Body of pancreas (tissue), 4 donors: ENCODE measurements at regions not wholly inside any gene's neighbourhood (a gene's known extent, or its start where the extent isn't known, plus 50 kb on each side); places are given as distances from the start of the nearest gene placed in this dataset.

ENCODE experiments used
- ATAC-seq: fragments of 150-250 bp; one replicate; pipeline ENCODE4 v1.9.1; 2016
- DNase-seq, 4 donors: peaks; one replicate each; pipeline ENCODE4 v3.0.0-alpha.2; 2019
- H3K27ac ChIP-seq, 4 donors: fragments of 200-600 bp; sonication (generic); 1 replicate in 3 of 4; 2 replicates in 1 of 4; pipeline versions ENCODE4 v1.5.1 to v1.6.1; 2016 to 2019; ENCODE audit warnings: mild to moderate bottlenecking in 1 of 4, mixed read lengths in 1 of 4, moderate library complexity in 1 of 4
- H3K27me3 ChIP-seq, 2 donors: fragments of 200-600 bp; sonication (generic); one replicate each; pipeline ENCODE4 v1.6.0; 2016; ENCODE audit warnings: mild to moderate bottlenecking in 1 of 2
- H3K36me3 ChIP-seq, 2 donors: fragments of 200-600 bp; sonication (generic); replicated peaks in 1 of 2; 2 replicates each; pipeline ENCODE4 v1.5.1; 2016; ENCODE audit warnings: low read depth in 2 of 2; ENCODE audit not compliant: insufficient read depth in 1 of 2
- H3K4me1 ChIP-seq: fragments of 200-600 bp; sonication (generic); one replicate; pipeline ENCODE4 v1.6.0; 2016
- H3K4me3 ChIP-seq, 2 donors: fragments of 200-600 bp; sonication (generic); 1 replicate in 1 of 2; 2 replicates in 1 of 2; pipeline ENCODE4 v1.5.1; 2016 to 2019
- H3K9me3 ChIP-seq, 3 donors: fragments of 200-600 bp; sonication (generic); 1 replicate in 2 of 3; 2 replicates in 1 of 3; pipeline ENCODE4 v1.5.1; 2016
- CTCF ChIP-seq, 7 experiments: fragments of 450-650 bp in 4 of 7; fragments of 200-600 bp in 3 of 7; sonication (generic) in 3 of 7; IDR thresholded peaks; one replicate each; pipeline ENCODE4 v1.5.1; 2016 to 2019; ENCODE audit warnings: antibody characterized with exemption in 7 of 7
- POLR2A ChIP-seq, 3 donors: fragments of 450-650 bp; IDR thresholded peaks; one replicate each; pipeline ENCODE4 v1.6.1; 2016; ENCODE audit warnings: antibody characterized with exemption in 3 of 3, mild to moderate bottlenecking in 2 of 3
- WGBS, 2 donors: methylation state at CpG; one replicate each; pipeline ENCODE4 v1.1.5; 2017; 5-methylcytosine and 5-hydroxymethylcytosine counted together
- intact Hi-C: fragments of 100-400 bp; cut with DNase I; formaldehyde crosslinking; loops from one replicate; pipeline ENCODE4 v1.15.1; 2023

GRCh38 chr3:168533600-168533999, 437.9 kb upstream of the GOLIM4 start:
- intact Hi-C loops, result no loop called here
- WGBS, 2 donors, result 43 to 46% methylated on average over 2 of the region's 2 CpGs
- no peak for TF ChIP-seq CTCF (IDR thresholded peaks at IDR 0.05)
- TF ChIP-seq POLR2A (IDR thresholded peaks at IDR 0.05), result no peak

GRCh38 chr3:168532135-168532534, 436.4 kb upstream of the GOLIM4 start:
- Histone ChIP-seq H3K4me1 (no peaks in the 10 kb centered on the region), H3K9me3 (no peaks in the 10 kb centered on the region), H3K27me3 (no peaks in the 10 kb centered on the region), H3K4me3 (no peak overlapping the region), H3K36me3 (no peaks in the 10 kb centered on the region), H3K27ac (no peak overlapping the region)
- 96 to 100% methylated on average over 1 of the region's 1 CpG for WGBS, 2 donors
- TF ChIP-seq CTCF (IDR thresholded peaks at IDR 0.05), result no peak
- no peak for TF ChIP-seq POLR2A (IDR thresholded peaks at IDR 0.05)
- no peak for DNase-seq
- intact Hi-C loops, result no loop called here
- no peak for ATAC-seq

More at GRCh38 chr3:168533600-168533999, 437.9 kb upstream of the GOLIM4 start:
- H3K4me1 ChIP-seq, result no peaks in the 10 kb centered on the region
- H3K27me3 ChIP-seq, result no peaks in the 10 kb centered on the region
- H3K4me3 ChIP-seq, result no peak overlapping the region
- no peaks in the 10 kb centered on the region for H3K36me3 ChIP-seq
- DNase-seq, result no peak
- no peak for ATAC-seq
- no peaks in the 10 kb centered on the region for H3K9me3 ChIP-seq
- H3K27ac ChIP-seq, result no peak overlapping the region

- TF ChIP-seq POLR2A (IDR thresholded peaks at IDR 0.05) (no peak), CTCF (IDR thresholded peaks at IDR 0.05) (no peak)
- H3K4me3 ChIP-seq, result no peak overlapping the region
Measured at GRCh38 chr3:168531116-168531515, 435.4 kb upstream of the GOLIM4 start.

GRCh38 chr3:168524129-168524528, 428.4 kb upstream of the GOLIM4 start:
- intact Hi-C loops, result no loop called here
- ATAC-seq (no peak), DNase-seq (no peak)
- no peaks in the 10 kb centered on the region for H3K27me3 ChIP-seq
- no peaks in the 10 kb centered on the region for H3K4me1 ChIP-seq
- H3K9me3 ChIP-seq, result no peaks in the 10 kb centered on the region
- 82 to 88% methylated on average over 1 of the region's 1 CpG for WGBS, 2 donors
- TF ChIP-seq POLR2A (IDR thresholded peaks at IDR 0.05) (no peak), CTCF (IDR thresholded peaks at IDR 0.05) (no peak)
- no peaks in the 10 kb centered on the region for H3K36me3 ChIP-seq
- H3K27ac ChIP-seq, result no peak overlapping the region
- no peak overlapping the region for H3K4me3 ChIP-seq

More at GRCh38 chr3:168531116-168531515, 435.4 kb upstream of the GOLIM4 start:
- no peak for ATAC-seq
- intact Hi-C loops, result no loop called here
- Histone ChIP-seq H3K27me3 (no peaks in the 10 kb centered on the region), H3K9me3 (no peaks in the 10 kb centered on the region), H3K4me1 (no peaks in the 10 kb centered on the region), H3K27ac (no peak overlapping the region), H3K36me3 (no peaks in the 10 kb centered on the region)
- DNase-seq, result no peak
- 68 to 72% methylated on average over 4 of the region's 4 CpGs for WGBS, 2 donors

- Histone ChIP-seq H3K9me3 (no peaks in the 10 kb centered on the region), H3K4me3 (no peak overlapping the region), H3K4me1 (no peaks in the 10 kb centered on the region), H3K36me3 (no peaks in the 10 kb centered on the region), H3K27ac (no peak overlapping the region), H3K27me3 (no peaks in the 10 kb centered on the region)
- TF ChIP-seq POLR2A (IDR thresholded peaks at IDR 0.05) (no peak), CTCF (IDR thresholded peaks at IDR 0.05) (no peak)
- intact Hi-C loops, result no loop called here
- ATAC-seq (peak; percentile 40), DNase-seq (peak in 3 of 4 donors; percentile 12 to 36 (median 30))
- 32 to 38% methylated on average over 14 of the region's 14 CpGs for WGBS, 2 donors
Measured at GRCh38 chr3:168517249-168518071, 421.7 kb upstream of the GOLIM4 start.
